ENCODE measurements at regions not wholly inside any gene's neighbourhood (a gene's known extent, or its start where the extent isn't known, plus 50 kb on each side); places are given as distances from the start of the nearest gene placed in this dataset.

- DNase-seq (ENCODE audit: low read depth, low spot score), result no peak
These were observed 223.1 kb downstream of the REEP3 start for GRCh38 chr10:63744060-63744941.

GRCh38 chr10:63749915-63750314 lies 228.7 kb downstream of the REEP3 start:
- DNase-seq (ENCODE audit: low read depth, low spot score), result no peak

- DNase-seq (ENCODE audit: low read depth, low spot score), result no peak
These were observed 230.6 kb downstream of the REEP3 start for GRCh38 chr10:63751836-63752235.

GRCh38 chr10:63752318-63752717 lies 231.1 kb downstream of the REEP3 start:
- no peak for DNase-seq (ENCODE audit: low read depth, low spot score)

- DNase-seq (ENCODE audit: low read depth, low spot score), result no peak
These were observed 232.6 kb downstream of the REEP3 start for GRCh38 chr10:63753808-63754207.

GRCh38 chr10:63755441-63755840 lies 234.2 kb downstream of the REEP3 start:
- no peak for DNase-seq (ENCODE audit: low read depth, low spot score)

GRCh38 chr10:63757067-63757466 lies 235.9 kb downstream of the REEP3 start:
- DNase-seq (ENCODE audit: low read depth, low spot score), result no peak

- DNase-seq (ENCODE audit: low read depth, low spot score), result no peak
These were observed 236.9 kb downstream of the REEP3 start for GRCh38 chr10:63758080-63758479.

GRCh38 chr10:63759335-63759734 lies 238.1 kb downstream of the REEP3 start:
- no peak for DNase-seq (ENCODE audit: low read depth, low spot score)

- no peak for DNase-seq (ENCODE audit: low read depth, low spot score)
These were observed 239.0 kb downstream of the REEP3 start for GRCh38 chr10:63760034-63760707.

GRCh38 chr10:63760708-63761047 lies 239.5 kb downstream of the REEP3 start:
- DNase-seq (ENCODE audit: low read depth, low spot score), result no peak

GRCh38 chr10:63761243-63761642 lies 240.0 kb downstream of the REEP3 start:
- no peak for DNase-seq (ENCODE audit: low read depth, low spot score)

GRCh38 chr10:63763744-63764143 lies 242.5 kb downstream of the REEP3 start:
- no peak for DNase-seq (ENCODE audit: low read depth, low spot score)

- no peak for DNase-seq (ENCODE audit: low read depth, low spot score)
These were observed 243.9 kb downstream of the REEP3 start for GRCh38 chr10:63765126-63765525.

- peak; percentile 84 for DNase-seq (ENCODE audit: low read depth, low spot score)
These were observed 245.5 kb downstream of the REEP3 start for GRCh38 chr10:63766745-63767137.

GRCh38 chr10:63767138-63767801 lies 246.1 kb downstream of the REEP3 start:
- DNase-seq (ENCODE audit: low read depth, low spot score), result no peak

GRCh38 chr10:63769367-63769766 lies 248.2 kb downstream of the REEP3 start:
- no peak for DNase-seq (ENCODE audit: low read depth, low spot score)

GRCh38 chr10:63770523-63770922 lies 249.3 kb downstream of the REEP3 start:
- no peak for DNase-seq (ENCODE audit: low read depth, low spot score)

GRCh38 chr10:63772491-63772890 lies 251.3 kb downstream of the REEP3 start:
- no peak for DNase-seq (ENCODE audit: low read depth, low spot score)

- DNase-seq (ENCODE audit: low read depth, low spot score), result no peak
These were observed 251.9 kb downstream of the REEP3 start for GRCh38 chr10:63773106-63773505.

- no peak for DNase-seq (ENCODE audit: low read depth, low spot score)
These were observed 252.8 kb downstream of the REEP3 start for GRCh38 chr10:63773962-63774361.

- DNase-seq (ENCODE audit: low read depth, low spot score), result no peak
These were observed 258.9 kb downstream of the REEP3 start for GRCh38 chr10:63780101-63780500.

- DNase-seq (ENCODE audit: low read depth, low spot score), result no peak
These were observed 260.0 kb downstream of the REEP3 start for GRCh38 chr10:63781226-63781625.
